ENCODE measurements at regions not wholly inside any gene's neighbourhood (a gene's known extent, or its start where the extent isn't known, plus 50 kb on each side); places are given as distances from the start of the nearest gene placed in this dataset.

DNA sequence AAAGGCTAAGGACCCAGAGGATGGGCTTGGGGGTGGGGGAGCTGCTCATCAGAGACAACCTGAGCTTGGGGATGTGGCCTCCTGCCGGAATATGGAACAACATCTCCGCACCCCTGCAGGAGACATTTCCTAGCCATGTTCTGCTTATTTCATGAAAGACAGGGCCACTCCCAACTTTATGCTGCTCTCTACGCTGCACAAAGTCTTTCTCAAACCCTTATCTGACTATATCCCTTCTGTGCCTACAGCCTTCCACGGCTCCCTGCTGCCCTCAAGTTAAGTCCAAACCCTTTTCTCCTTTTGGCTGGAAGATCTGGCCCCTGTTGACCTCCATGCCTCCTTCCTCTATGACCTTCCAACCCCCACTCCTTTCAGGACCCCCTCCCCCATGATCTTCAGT is 562.0 kb downstream of the MN1 start:
- Histone ChIP-seq H3K36me3 (no peaks in the 10 kb centered on the region), H3K4me1 (peaks cover 0 to 38% (median 27%) of the 10 kb centered on the region in 4 donors), H3K9me3 (peaks cover 0 to 2% (median 0%) of the 10 kb centered on the region in 3 donors), H3K27me3 (no peaks in the 10 kb centered on the region), H3K27ac (peak overlapping the region; percentile 29 to 70), H3K4me3 (no peak overlapping the region)
- intact Hi-C loops (cut with DNase I; ENCODE audit: low total_unique reads), result no loop called here
- TF ChIP-seq, protein P1, sequence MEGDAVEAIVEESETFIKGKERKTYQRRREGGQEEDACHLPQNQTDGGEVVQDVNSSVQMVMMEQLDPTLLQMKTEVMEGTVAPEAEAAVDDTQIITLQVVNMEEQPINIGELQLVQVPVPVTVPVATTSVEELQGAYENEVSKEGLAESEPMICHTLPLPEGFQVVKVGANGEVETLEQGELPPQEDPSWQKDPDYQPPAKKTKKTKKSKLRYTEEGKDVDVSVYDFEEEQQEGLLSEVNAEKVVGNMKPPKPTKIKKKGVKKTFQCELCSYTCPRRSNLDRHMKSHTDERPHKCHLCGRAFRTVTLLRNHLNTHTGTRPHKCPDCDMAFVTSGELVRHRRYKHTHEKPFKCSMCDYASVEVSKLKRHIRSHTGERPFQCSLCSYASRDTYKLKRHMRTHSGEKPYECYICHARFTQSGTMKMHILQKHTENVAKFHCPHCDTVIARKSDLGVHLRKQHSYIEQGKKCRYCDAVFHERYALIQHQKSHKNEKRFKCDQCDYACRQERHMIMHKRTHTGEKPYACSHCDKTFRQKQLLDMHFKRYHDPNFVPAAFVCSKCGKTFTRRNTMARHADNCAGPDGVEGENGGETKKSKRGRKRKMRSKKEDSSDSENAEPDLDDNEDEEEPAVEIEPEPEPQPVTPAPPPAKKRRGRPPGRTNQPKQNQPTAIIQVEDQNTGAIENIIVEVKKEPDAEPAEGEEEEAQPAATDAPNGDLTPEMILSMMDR (IDR thresholded peaks at IDR 0.05), result no peak
- peak in 1 of 2 donors; percentile 38 for DNase-seq

DNA sequence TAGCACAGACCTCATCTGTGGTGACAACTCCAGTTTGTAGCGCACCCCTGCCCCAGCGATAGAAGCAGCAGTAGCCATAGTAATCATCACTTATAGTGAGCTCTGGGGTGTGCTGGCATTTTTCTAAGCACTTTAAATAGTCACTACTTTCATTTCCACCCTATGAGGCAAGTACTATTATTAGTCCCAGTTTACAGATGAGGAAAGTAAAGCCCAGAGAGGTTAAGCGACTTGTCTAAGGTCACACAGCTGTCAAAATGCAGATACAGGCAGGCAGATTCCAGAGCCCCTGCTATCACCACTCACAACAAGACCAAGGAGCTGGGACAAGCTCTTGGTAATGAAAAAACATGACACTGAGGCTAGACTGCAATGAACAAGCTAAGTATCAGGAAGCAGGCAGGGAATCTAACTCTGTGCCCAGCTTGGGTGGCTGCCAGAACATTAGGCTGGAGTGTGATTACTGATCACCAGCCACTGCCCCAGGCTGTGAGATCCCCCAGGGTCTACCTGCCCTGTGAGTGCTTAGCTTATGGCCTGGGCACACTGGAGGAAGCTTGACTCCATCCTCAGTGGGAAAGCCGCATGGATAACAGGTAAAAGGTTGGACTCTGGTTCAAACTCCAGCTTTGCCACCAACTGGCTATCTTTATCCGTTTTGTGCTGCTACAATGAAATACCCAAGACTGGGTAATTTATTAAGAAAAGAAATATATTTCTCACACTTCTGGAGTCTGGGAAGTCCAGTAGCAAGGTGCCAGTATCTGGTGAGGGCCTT is 561.1 kb downstream of the MN1 start:
- H3K27ac ChIP-seq, result peak overlapping the region; percentile 29 to 70
- peaks cover 0 to 38% (median 27%) of the 10 kb centered on the region in 4 donors for H3K4me1 ChIP-seq
- intact Hi-C loops (cut with DNase I; ENCODE audit: low total_unique reads), result no loop called here
- H3K36me3 ChIP-seq, result no peaks in the 10 kb centered on the region
- H3K9me3 ChIP-seq, result peaks cover 0 to 2% (median 0%) of the 10 kb centered on the region in 3 donors
- peak in 1 of 2 donors; percentile 48 for DNase-seq
- TF ChIP-seq, protein P1 (IDR thresholded peaks at IDR 0.05), result no peak
- no peaks in the 10 kb centered on the region for H3K27me3 ChIP-seq
- no peak overlapping the region for H3K4me3 ChIP-seq

DNA sequence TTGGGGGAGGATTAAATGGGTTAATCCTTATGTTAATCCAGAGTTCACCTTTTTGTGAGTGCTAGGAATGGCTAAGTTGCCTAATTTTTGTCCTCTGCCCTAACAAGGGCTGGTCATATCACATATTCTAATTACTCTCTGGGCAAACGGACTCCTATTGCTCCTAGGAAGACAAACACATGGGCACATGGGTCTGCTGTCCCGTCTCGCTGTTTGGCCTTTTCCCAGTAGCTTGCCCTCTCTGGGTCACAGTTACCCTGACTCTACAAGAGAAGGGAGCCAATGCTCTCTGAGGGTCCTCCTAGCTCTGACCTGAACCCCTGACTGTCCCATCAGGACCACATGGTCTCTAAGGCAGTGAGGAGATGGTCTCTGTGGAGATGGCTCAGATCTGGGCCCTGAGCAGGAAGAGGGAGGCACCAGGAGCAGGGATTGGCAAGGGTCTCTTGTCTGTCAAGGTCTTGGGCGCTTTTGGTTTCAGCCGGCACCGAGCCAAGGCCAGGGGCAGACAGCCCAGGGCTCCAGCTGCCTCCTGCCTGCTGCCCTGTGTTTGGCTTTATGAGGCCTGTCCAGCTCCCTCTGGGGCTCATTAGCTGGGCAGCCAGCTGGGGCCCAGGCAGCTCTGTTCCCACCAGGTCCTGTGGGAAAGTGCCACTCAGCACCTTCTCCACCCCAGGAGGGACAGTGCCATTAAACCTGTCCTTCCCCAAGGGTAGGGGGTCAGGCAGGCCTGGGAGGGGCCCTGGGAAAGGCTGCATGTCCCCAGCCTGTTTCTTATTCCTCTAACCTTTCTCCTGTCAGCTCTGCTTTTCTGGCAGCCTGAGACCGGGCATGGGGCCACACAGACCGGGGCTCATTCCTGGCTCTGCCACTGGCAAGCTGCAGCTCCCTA is 559.9 kb downstream of the MN1 start:
- H3K27me3 ChIP-seq, result no peaks in the 10 kb centered on the region
- TF ChIP-seq, protein P1 (IDR thresholded peaks at IDR 0.05), result no peak
- H3K27ac ChIP-seq, result peak overlapping the region; percentile 70 to 71
- DNase-seq, result peak in 1 of 2 donors; percentile 84
- H3K9me3 ChIP-seq, result peaks cover 0 to 2% (median 0%) of the 10 kb centered on the region in 3 donors
- no peaks in the 10 kb centered on the region for H3K36me3 ChIP-seq
- intact Hi-C loops (cut with DNase I; ENCODE audit: low total_unique reads), result no loop called here
- no peak overlapping the region for H3K4me3 ChIP-seq
- peaks cover 0 to 38% (median 27%) of the 10 kb centered on the region in 4 donors for H3K4me1 ChIP-seq

DNA sequence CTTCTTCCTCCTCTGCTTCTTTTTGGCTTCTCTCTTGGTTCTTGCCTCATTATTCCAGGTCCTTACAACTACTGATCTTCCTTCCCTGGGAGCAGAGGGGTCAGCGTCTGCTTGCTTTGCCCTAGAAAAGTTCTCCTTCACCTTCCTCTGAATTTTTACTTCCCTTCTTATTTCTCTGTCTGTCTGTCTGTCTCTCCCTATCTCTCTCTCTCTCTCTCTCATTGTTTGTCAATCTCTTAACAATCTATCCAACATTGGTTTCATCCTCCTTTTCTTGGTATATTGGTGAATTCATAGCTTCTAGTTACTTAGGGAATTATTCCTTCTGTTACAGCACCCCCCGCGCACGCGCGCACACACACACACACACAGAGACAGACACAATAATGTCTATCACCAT is 559.1 kb downstream of the MN1 start:
- DNase-seq, result no peak
- intact Hi-C loops (cut with DNase I; ENCODE audit: low total_unique reads), result no loop called here

DNA sequence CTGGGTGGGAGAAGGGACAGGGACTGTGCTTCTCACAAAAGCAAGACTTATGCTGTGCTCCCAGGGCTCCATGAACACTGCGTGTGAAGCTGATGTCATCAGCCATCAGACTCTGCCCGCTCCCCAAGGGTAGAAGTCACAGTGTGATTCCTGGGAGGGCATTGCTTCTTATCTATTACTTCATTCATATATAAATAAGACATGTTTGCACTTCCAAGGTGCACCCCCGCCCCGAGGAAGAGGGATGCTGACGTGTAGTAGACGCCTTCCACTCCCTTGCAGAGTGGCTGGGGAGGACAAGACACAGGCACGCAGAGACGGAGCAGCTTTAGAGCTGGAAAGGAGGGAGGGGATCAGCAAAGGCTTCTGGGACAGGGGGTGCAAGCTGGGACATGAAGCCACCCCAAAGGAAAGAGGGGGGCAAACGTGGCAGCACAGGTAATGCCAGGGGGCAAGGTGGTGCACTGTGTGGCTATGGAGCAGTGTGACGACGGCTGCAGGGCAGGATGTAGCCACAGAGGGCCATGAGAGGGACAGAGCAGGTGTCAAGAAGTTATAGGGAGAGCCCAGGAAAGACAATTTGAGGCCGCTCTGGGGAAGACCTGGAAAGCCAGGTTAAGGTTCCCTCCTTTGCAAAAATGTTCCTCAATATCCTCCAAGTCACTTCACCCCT is 558.5 kb downstream of the MN1 start:
- TF ChIP-seq, protein P1 (IDR thresholded peaks at IDR 0.05), result no peak
- Histone ChIP-seq H3K4me3 (no peak overlapping the region), H3K27me3 (no peaks in the 10 kb centered on the region), H3K27ac (no peak overlapping the region), H3K36me3 (no peaks in the 10 kb centered on the region), H3K4me1 (peaks cover 0 to 50% (median 27%) of the 10 kb centered on the region in 4 donors), H3K9me3 (peaks cover 0 to 2% (median 0%) of the 10 kb centered on the region in 3 donors)
- peak in 1 of 2 donors; percentile 33 for DNase-seq
- intact Hi-C loops (cut with DNase I; ENCODE audit: low total_unique reads), result no loop called here

More for the DNA sequence above, 559.1 kb downstream of the MN1 start:
- no peak overlapping the region for H3K4me3 ChIP-seq
- peaks cover 0 to 2% (median 0%) of the 10 kb centered on the region in 3 donors for H3K9me3 ChIP-seq
- TF ChIP-seq, protein P1 (IDR thresholded peaks at IDR 0.05), result no peak
- H3K27ac ChIP-seq, result peak overlapping the region; percentile 70 to 71
- peaks cover 0 to 44% (median 27%) of the 10 kb centered on the region in 4 donors for H3K4me1 ChIP-seq
- no peaks in the 10 kb centered on the region for H3K36me3 ChIP-seq
- no peaks in the 10 kb centered on the region for H3K27me3 ChIP-seq

Data from tibial artery (tissue), 4 donors.